Testis (tissue), 2 donors: ENCODE measurements at regions not wholly inside any gene's neighbourhood (a gene's known extent, or its start where the extent isn't known, plus 50 kb on each side); places are given as distances from the start of the nearest gene placed in this dataset.

Experiments
- POLR2A ChIP-seq: fragments of 450-650 bp; IDR thresholded peaks from one replicate; pipeline ENCODE4 v1.6.1; 2017; ENCODE audit warnings: antibody characterized with exemption, mild to moderate bottlenecking, moderate library complexity
- TF ChIP-seq, protein P1 (sequence below), 3 experiments: fragments of 450-650 bp in 2 of 3; fragments of 200-600 bp in 1 of 3; sonication (generic) in 1 of 3; IDR thresholded peaks; one replicate each; pipeline ENCODE4 v1.5.1; 2016 to 2019; ENCODE audit warnings: antibody characterized with exemption in 3 of 3, mild to moderate bottlenecking in 2 of 3, moderate library complexity in 1 of 3

DNA sequence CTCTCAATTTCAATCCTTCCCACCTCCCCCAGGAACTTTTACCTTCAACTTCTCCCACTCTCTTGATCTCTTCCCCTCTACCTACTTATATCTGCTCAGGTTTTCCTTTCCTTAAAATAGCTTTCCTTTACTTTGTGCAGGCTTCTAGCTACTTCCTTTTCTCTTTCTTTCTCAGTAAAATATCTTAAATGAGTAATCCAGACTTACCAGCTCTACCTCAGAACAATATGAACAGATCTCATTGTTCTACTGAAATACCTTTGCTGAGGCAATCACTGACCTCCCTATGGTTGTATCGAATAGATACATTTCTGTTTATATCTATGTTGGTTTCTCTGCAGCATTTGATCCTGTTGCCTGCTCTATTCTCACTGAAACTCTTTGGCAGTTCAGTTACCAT lies 86.7 kb upstream of the WDR44 start:
- TF ChIP-seq, protein P1, sequence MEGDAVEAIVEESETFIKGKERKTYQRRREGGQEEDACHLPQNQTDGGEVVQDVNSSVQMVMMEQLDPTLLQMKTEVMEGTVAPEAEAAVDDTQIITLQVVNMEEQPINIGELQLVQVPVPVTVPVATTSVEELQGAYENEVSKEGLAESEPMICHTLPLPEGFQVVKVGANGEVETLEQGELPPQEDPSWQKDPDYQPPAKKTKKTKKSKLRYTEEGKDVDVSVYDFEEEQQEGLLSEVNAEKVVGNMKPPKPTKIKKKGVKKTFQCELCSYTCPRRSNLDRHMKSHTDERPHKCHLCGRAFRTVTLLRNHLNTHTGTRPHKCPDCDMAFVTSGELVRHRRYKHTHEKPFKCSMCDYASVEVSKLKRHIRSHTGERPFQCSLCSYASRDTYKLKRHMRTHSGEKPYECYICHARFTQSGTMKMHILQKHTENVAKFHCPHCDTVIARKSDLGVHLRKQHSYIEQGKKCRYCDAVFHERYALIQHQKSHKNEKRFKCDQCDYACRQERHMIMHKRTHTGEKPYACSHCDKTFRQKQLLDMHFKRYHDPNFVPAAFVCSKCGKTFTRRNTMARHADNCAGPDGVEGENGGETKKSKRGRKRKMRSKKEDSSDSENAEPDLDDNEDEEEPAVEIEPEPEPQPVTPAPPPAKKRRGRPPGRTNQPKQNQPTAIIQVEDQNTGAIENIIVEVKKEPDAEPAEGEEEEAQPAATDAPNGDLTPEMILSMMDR (IDR thresholded peaks at IDR 0.05), result no peak
- no peak for TF ChIP-seq POLR2A
